Vagina (tissue), 2 donors: ENCODE measurements at regions not wholly inside any gene's neighbourhood (a gene's known extent, or its start where the extent isn't known, plus 50 kb on each side); places are given as distances from the start of the nearest gene placed in this dataset.

Source experiments
- CTCF ChIP-seq, 3 experiments: fragments of 450-650 bp in 2 of 3; fragments of 200-600 bp in 1 of 3; sonication (generic) in 1 of 3; IDR thresholded peaks; one replicate each; pipeline ENCODE4 v1.5.1; 2017 to 2019; ENCODE audit warnings: antibody characterized with exemption in 3 of 3, mild to moderate bottlenecking in 2 of 3, moderate library complexity in 2 of 3
- POLR2AphosphoS5 ChIP-seq, 2 donors: sonication (generic); formaldehyde crosslinking; IDR thresholded peaks; one replicate each; pipeline ENCODE4 v1.9.0; 2017; ENCODE audit warnings: antibody characterized with exemption in 2 of 2, mild to moderate bottlenecking in 2 of 2, low read depth in 1 of 2; ENCODE audit not compliant: insufficient read depth in 1 of 2

- TF ChIP-seq CTCF (IDR thresholded peaks at IDR 0.05) (no peak), POLR2AphosphoS5 (IDR thresholded peaks at IDR 0.05; ENCODE audit: insufficient read depth in 1 of 2, low read depth in 1 of 2) (no peak)
Observed at GRCh38 chr12:84706374-84706773, 206.2 kb downstream of the SLC6A15 start.
